Upper lobe of right lung (tissue), 1 donor: ENCODE measurements at regions not wholly inside any gene's neighbourhood (a gene's known extent, or its start where the extent isn't known, plus 50 kb on each side); places are given as distances from the start of the nearest gene placed in this dataset.

Source experiments
- ATAC-seq: fragments of 200-7000 bp; cut with Tn5 transposase; one replicate; pipeline ENCODE4 v1.9.1; 2020; ENCODE audit warnings: mild to moderate bottlenecking, moderate library complexity
- DNase-seq: peaks from one replicate; pipeline ENCODE4 v3.0.0-alpha.2; 2020
- H3K27ac ChIP-seq: fragments of 200-600 bp; one replicate; pipeline ENCODE4 v1.8.0; 2022
- H3K27me3 ChIP-seq: fragments of 200-600 bp; one replicate; pipeline ENCODE4 v1.8.0; 2022; ENCODE audit warnings: mild to moderate bottlenecking
- H3K36me3 ChIP-seq: fragments of 200-600 bp; one replicate; pipeline ENCODE4 v1.8.0; 2022
- H3K4me1 ChIP-seq: fragments of 200-600 bp; one replicate; pipeline ENCODE4 v1.8.0; 2022
- H3K4me3 ChIP-seq: fragments of 200-600 bp; one replicate; pipeline ENCODE4 v1.8.0; 2022; ENCODE audit warnings: mild to moderate bottlenecking
- H3K9me3 ChIP-seq: fragments of 200-600 bp; one replicate; pipeline ENCODE4 v1.8.0; 2022
- intact Hi-C: fragments of 100-400 bp; cut with DNase I; formaldehyde crosslinking; loops from one replicate; pipeline ENCODE4 v1.11.0; 2022
- TF ChIP-seq, protein P1 (sequence below): fragments of 200-600 bp; IDR thresholded peaks from one replicate; pipeline ENCODE4 v1.8.0; 2022; ENCODE audit warnings: antibody characterized with exemption
- donor health status: DM: no; HTN: yes; CAD: no; lungs with severe emphysema.

DNA sequence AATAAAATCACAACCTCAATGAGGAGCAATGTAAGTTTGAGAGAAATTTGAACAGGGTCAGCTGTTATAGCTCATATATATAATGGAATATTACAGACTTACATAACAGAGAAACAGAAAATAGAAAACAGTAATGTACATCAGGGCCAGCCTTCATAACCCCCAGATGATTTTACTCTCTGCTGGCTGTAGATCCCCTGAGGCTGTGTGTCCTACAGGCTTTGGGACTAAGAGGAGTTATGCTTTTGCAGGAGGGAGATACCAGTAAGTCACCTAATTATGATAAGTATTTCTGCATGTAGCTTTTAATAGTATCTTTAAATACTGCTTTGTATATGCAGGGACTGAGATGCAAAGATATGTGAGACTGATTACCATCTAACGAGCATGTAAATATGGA lies 105.8 kb upstream of the ASCC3 start:
- DNase-seq = no peak
- H3K9me3 ChIP-seq = no peaks in the 10 kb centered on the region
- ATAC-seq = no peak
- intact Hi-C loops = no loop called here
- H3K27ac ChIP-seq = no peak overlapping the region
- H3K4me3 ChIP-seq = no peak overlapping the region
- no peaks in the 10 kb centered on the region for H3K27me3 ChIP-seq
- no peaks in the 10 kb centered on the region for H3K36me3 ChIP-seq
- H3K4me1 ChIP-seq = no peaks in the 10 kb centered on the region
- TF ChIP-seq, protein P1, sequence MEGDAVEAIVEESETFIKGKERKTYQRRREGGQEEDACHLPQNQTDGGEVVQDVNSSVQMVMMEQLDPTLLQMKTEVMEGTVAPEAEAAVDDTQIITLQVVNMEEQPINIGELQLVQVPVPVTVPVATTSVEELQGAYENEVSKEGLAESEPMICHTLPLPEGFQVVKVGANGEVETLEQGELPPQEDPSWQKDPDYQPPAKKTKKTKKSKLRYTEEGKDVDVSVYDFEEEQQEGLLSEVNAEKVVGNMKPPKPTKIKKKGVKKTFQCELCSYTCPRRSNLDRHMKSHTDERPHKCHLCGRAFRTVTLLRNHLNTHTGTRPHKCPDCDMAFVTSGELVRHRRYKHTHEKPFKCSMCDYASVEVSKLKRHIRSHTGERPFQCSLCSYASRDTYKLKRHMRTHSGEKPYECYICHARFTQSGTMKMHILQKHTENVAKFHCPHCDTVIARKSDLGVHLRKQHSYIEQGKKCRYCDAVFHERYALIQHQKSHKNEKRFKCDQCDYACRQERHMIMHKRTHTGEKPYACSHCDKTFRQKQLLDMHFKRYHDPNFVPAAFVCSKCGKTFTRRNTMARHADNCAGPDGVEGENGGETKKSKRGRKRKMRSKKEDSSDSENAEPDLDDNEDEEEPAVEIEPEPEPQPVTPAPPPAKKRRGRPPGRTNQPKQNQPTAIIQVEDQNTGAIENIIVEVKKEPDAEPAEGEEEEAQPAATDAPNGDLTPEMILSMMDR = no peak

DNA sequence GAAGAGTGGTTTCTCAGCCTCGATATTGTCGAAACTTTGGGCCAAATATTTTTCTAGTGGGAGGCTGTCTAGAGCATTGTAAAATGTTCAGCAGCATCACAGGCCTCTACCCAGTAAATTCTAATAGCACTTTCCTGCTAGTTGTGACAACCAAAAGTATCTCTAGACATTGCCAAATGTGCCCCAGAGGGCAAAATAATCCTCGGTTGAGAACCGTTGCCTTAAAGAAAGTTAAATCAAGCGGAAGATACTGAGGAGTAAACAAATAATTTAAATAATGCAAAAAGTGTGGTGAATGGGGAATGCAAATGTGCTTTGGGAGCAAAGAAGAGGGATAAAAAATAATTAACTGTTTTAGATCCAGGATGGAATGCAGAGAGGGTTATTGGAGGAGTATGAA lies 106.4 kb upstream of the ASCC3 start:
- no peaks in the 10 kb centered on the region for H3K4me1 ChIP-seq

DNA sequence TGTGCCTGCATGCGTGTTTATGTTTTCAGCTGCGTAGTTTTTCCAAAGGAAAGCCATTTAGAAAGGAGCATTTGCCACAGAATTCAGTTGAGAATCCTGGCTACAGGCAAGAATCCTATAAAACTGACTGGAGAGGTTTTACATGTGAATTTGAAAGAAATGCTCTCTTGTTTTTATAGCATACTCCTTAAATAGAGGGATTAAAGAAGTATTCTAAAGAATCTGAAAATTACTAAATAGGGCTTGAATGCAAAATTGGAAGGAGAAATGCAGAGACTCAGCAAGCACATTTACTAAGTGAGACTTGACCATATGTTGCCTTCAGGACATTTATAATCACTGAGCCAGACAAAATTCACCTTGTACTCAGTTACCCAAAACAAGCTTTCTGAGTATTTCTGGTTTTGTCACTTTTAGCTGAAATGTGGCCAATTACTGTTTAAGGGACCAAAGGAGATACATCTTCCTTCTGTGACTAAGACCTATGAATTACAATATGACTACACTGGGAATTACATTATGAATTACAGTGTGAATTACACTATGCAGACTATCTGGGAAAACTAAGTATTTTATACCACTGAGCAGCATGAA lies 107.4 kb upstream of the ASCC3 start:
- Histone ChIP-seq H3K9me3 (no peaks in the 10 kb centered on the region), H3K27ac (no peak overlapping the region), H3K4me1 (no peaks in the 10 kb centered on the region), H3K36me3 (no peaks in the 10 kb centered on the region), H3K27me3 (no peaks in the 10 kb centered on the region), H3K4me3 (no peak overlapping the region)
- DNase-seq (no peak), ATAC-seq (no peak)
- TF ChIP-seq, protein P1 = no peak
- intact Hi-C loops = no loop called here

More for the DNA sequence above, 106.4 kb upstream of the ASCC3 start:
- Histone ChIP-seq H3K27me3 (no peaks in the 10 kb centered on the region), H3K9me3 (no peaks in the 10 kb centered on the region), H3K27ac (no peak overlapping the region), H3K4me3 (no peak overlapping the region), H3K36me3 (no peaks in the 10 kb centered on the region)
- DNase-seq (no peak), ATAC-seq (no peak)
- TF ChIP-seq, protein P1 = no peak
- intact Hi-C loops = no loop called here

DNA sequence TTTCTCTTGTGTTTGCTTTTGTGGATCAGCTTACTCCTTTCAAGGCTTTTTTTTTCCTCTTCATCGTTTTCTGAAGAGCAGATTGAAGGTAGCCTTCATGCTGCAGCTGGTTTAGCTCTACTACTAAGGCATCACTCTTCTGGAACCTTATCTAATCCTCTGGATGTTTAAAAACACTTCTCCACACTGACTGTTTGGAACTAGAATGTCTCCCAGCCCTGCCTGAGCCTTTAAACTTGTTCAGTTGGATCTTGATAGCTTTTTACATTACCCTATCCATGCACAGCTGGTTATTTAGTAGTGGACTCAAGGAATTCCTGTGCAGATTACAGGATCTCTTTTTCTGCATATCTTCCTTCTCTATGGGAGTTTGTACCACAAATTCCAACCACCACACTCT lies 108.9 kb upstream of the ASCC3 start:
- Histone ChIP-seq H3K4me1 (no peaks in the 10 kb centered on the region), H3K4me3 (no peak overlapping the region), H3K9me3 (no peaks in the 10 kb centered on the region), H3K27me3 (no peaks in the 10 kb centered on the region), H3K27ac (no peak overlapping the region), H3K36me3 (no peaks in the 10 kb centered on the region)
- TF ChIP-seq, protein P1 = no peak
- intact Hi-C loops = no loop called here
- DNase-seq = no peak
- no peak for ATAC-seq

DNA sequence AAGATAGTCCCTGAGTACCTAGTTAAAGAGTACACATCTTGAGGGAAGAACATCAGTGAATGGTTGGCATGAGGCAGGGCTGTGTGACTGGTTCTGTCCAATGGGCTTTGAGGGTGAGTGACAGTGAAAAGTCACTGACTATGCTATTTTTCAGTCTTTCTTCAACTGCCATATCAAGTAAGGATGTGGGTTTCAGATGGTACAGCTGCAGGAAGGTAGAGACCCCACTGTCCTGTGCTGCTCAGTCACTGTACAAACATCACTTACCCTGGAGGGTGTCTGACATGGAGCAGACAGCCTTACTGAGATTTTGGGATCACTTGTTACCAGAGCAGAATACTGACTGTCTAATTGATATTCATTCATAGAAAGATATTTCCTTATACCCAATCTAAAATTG lies 115.3 kb upstream of the ASCC3 start:
- TF ChIP-seq, protein P1 = no peak
- Histone ChIP-seq H3K27me3 (no peaks in the 10 kb centered on the region), H3K4me3 (no peak overlapping the region), H3K9me3 (no peaks in the 10 kb centered on the region), H3K27ac (no peak overlapping the region), H3K36me3 (no peaks in the 10 kb centered on the region), H3K4me1 (no peaks in the 10 kb centered on the region)
- DNase-seq (no peak), ATAC-seq (no peak)
- intact Hi-C loops = no loop called here

DNA sequence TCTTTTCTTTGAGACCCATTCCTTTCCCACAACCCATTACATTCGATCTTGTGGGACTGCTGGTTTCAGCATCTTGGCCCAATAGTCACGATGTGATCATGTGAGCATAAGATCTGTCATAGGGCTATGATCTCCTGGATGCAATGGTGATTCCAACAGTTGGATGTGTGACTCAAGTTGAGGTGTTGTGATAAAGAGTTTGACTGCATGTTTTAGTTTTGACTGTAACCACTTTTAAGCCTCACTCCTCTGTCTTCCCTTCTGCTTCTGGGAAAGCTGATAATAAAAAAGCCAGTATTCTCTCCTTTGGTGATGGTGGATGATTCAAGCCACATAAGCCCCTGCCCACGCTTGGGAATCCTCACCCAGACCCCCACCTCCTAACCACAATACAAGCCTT lies 117.0 kb upstream of the ASCC3 start:
- H3K27me3 ChIP-seq = no peaks in the 10 kb centered on the region
- intact Hi-C loops = no loop called here

More for the DNA sequence above, 117.0 kb upstream of the ASCC3 start:
- Histone ChIP-seq H3K36me3 (no peaks in the 10 kb centered on the region), H3K27ac (no peak overlapping the region), H3K4me3 (no peak overlapping the region), H3K9me3 (no peaks in the 10 kb centered on the region), H3K4me1 (no peaks in the 10 kb centered on the region)
- DNase-seq (no peak), ATAC-seq (no peak)
- TF ChIP-seq, protein P1 = no peak
